ENCODE measurements at regions not wholly inside any gene's neighbourhood (a gene's known extent, or its start where the extent isn't known, plus 50 kb on each side); places are given as distances from the start of the nearest gene placed in this dataset.
"Not testable (repeated sequence)": the region's sequence is repeated elsewhere in the genome, so short reads cannot be mapped to it uniquely, and the experiment has no call there.

- Mint-ChIP-seq H3K36me3 (peaks cover 5% of the 10 kb centered on the region), H3K27ac (no peak overlapping the region), H3K4me3 (no peak overlapping the region), H3K27me3 (ENCODE audit: low read depth in 2 of 2) (no peaks in the 10 kb centered on the region), H3K4me1 (no peaks in the 10 kb centered on the region), H3K9me3 (peaks cover 14 to 28% of the 10 kb centered on the region in 2 donors)
- no peak for TF ChIP-seq CTCF (IDR thresholded peaks at IDR 0.05)
- no peak overlapping the region for H3K27ac ChIP-seq (ENCODE audit: low read length)
- H3K4me1 ChIP-seq (ENCODE audit: control insufficient read depth, insufficient read depth, low read length) = no peaks in the 10 kb centered on the region
- H3K27me3 ChIP-seq (ENCODE audit: control insufficient read depth, insufficient read depth, low read length) = no peaks in the 10 kb centered on the region
- no CpG with 5 or more reads among the region's 2 CpGs for WGBS (ENCODE audit: insufficient coverage)
- no peak overlapping the region for H3K4me3 ChIP-seq (ENCODE audit: low read length)
- H3K36me3 ChIP-seq (ENCODE audit: control insufficient read depth, insufficient read depth, low read length) = no peaks in the 10 kb centered on the region
- no peak for ATAC-seq
- DNase-seq = no peak
- peaks cover 3% of the 10 kb centered on the region for H3K9me3 ChIP-seq (ENCODE audit: control insufficient read depth, insufficient read depth, low read length)
- intact Hi-C loops (cut with micrococcal nuclease) = no loop called here
Measured at GRCh38 chr6:68173616-68174015, 461.5 kb upstream of the ADGRB3 start.

- intact Hi-C loops (cut with micrococcal nuclease) = no loop called here
- no peaks in the 10 kb centered on the region for H3K4me1 Mint-ChIP-seq
Measured at GRCh38 chr6:68169922-68170321, 465.2 kb upstream of the ADGRB3 start.

GRCh38 chr6:68167604-68168003 is 467.5 kb upstream of the ADGRB3 start:
- WGBS (ENCODE audit: insufficient coverage) = no CpG with 5 or more reads among the region's 2 CpGs

More at GRCh38 chr6:68169922-68170321, 465.2 kb upstream of the ADGRB3 start:
- Histone ChIP-seq H3K36me3 (ENCODE audit: control insufficient read depth, insufficient read depth, low read length) (no peaks in the 10 kb centered on the region), H3K27me3 (ENCODE audit: control insufficient read depth, insufficient read depth, low read length) (no peaks in the 10 kb centered on the region), H3K27ac (ENCODE audit: low read length) (no peak overlapping the region), H3K4me1 (ENCODE audit: control insufficient read depth, insufficient read depth, low read length) (no peaks in the 10 kb centered on the region), H3K9me3 (ENCODE audit: control insufficient read depth, insufficient read depth, low read length) (no peaks in the 10 kb centered on the region), H3K4me3 (ENCODE audit: low read length) (no peak overlapping the region)
- Mint-ChIP-seq H3K4me3 (no peak overlapping the region), H3K36me3 (no peaks in the 10 kb centered on the region), H3K27me3 (ENCODE audit: low read depth in 2 of 2) (no peaks in the 10 kb centered on the region), H3K27ac (no peak overlapping the region), H3K9me3 (peaks cover 9 to 32% of the 10 kb centered on the region in 2 donors)
- WGBS (ENCODE audit: insufficient coverage) = 80% methylated on average over 1 of the region's 1 CpG
- TF ChIP-seq CTCF (IDR thresholded peaks at IDR 0.05) = no peak
- DNase-seq (no peak), ATAC-seq (no peak)

GRCh38 chr6:68160812-68161211 is 474.3 kb upstream of the ADGRB3 start:
- H3K4me3 Mint-ChIP-seq; H3K4me1 ChIP-seq (ENCODE audit: control insufficient read depth, insufficient read depth, low read length); H3K4me3 ChIP-seq (ENCODE audit: low read length); H3K27ac Mint-ChIP-seq; intact Hi-C loops (cut with micrococcal nuclease); DNase-seq; H3K9me3 ChIP-seq (ENCODE audit: control insufficient read depth, insufficient read depth, low read length); H3K36me3 ChIP-seq (ENCODE audit: control insufficient read depth, insufficient read depth, low read length); ATAC-seq; H3K27me3 Mint-ChIP-seq (ENCODE audit: low read depth in 2 of 2); H3K36me3 Mint-ChIP-seq; H3K4me1 Mint-ChIP-seq; H3K27ac ChIP-seq (ENCODE audit: low read length); H3K27me3 ChIP-seq (ENCODE audit: control insufficient read depth, insufficient read depth, low read length): not testable (repeated sequence)
- H3K9me3 Mint-ChIP-seq = peaks cover 11 to 12% of the 10 kb centered on the region in 2 donors
- WGBS (ENCODE audit: insufficient coverage) = 91% methylated on average over 3 of the region's 3 CpGs

More at GRCh38 chr6:68167604-68168003, 467.5 kb upstream of the ADGRB3 start:
- H3K4me3 Mint-ChIP-seq = no peak overlapping the region
- no peaks in the 10 kb centered on the region for H3K4me1 Mint-ChIP-seq
- Histone ChIP-seq H3K9me3 (ENCODE audit: control insufficient read depth, insufficient read depth, low read length) (no peaks in the 10 kb centered on the region), H3K36me3 (ENCODE audit: control insufficient read depth, insufficient read depth, low read length) (no peaks in the 10 kb centered on the region), H3K27me3 (ENCODE audit: control insufficient read depth, insufficient read depth, low read length) (no peaks in the 10 kb centered on the region), H3K4me3 (ENCODE audit: low read length) (no peak overlapping the region), H3K27ac (ENCODE audit: low read length) (no peak overlapping the region), H3K4me1 (ENCODE audit: control insufficient read depth, insufficient read depth, low read length) (no peaks in the 10 kb centered on the region)
- peaks cover 7 to 22% of the 10 kb centered on the region in 2 donors for H3K9me3 Mint-ChIP-seq
- H3K36me3 Mint-ChIP-seq = no peaks in the 10 kb centered on the region
- DNase-seq (no peak), ATAC-seq (no peak)
- intact Hi-C loops (cut with micrococcal nuclease) = no loop called here
- H3K27me3 Mint-ChIP-seq (ENCODE audit: low read depth in 2 of 2) = no peaks in the 10 kb centered on the region
- TF ChIP-seq CTCF (IDR thresholded peaks at IDR 0.05) = no peak
- H3K27ac Mint-ChIP-seq = no peak overlapping the region
